ENCODE measurements at regions not wholly inside any gene's neighbourhood (a gene's known extent, or its start where the extent isn't known, plus 50 kb on each side); places are given as distances from the start of the nearest gene placed in this dataset.
A peak's percentile ranks its signal among the peaks of the same experiment; 100 is the strongest.

- Histone ChIP-seq H3K27ac (ENCODE audit: poor library complexity, severe bottlenecking) (peak overlapping the region; percentile 83), H3K36me3 (ENCODE audit: low read depth) (no peaks in the 10 kb centered on the region), H3K4me3 (ENCODE audit: severe bottlenecking) (no peak overlapping the region), H3K27me3 (ENCODE audit: insufficient read depth, poor library complexity, severe bottlenecking) (no peaks in the 10 kb centered on the region), H3K4me1 (ENCODE audit: insufficient read depth, poor library complexity, severe bottlenecking) (peaks cover 26% of the 10 kb centered on the region), H3K9me3 (ENCODE audit: severe bottlenecking) (no peaks in the 10 kb centered on the region)
- TF ChIP-seq CTCF (IDR thresholded peaks at IDR 0.05; ENCODE audit: poor library complexity, severe bottlenecking) = no peak
- ATAC-seq (ENCODE audit: low read depth) (peak; percentile 97), DNase-seq (ENCODE audit: low spot score) (peak; percentile 65)
Measured at GRCh38 chr2:176582990-176583481, 313.8 kb downstream of the MTX2 start.

- ATAC-seq (ENCODE audit: low read depth) = peak; percentile 71
- H3K27me3 ChIP-seq (ENCODE audit: insufficient read depth, poor library complexity, severe bottlenecking) = no peaks in the 10 kb centered on the region
- peaks cover 26% of the 10 kb centered on the region for H3K4me1 ChIP-seq (ENCODE audit: insufficient read depth, poor library complexity, severe bottlenecking)
- no peaks in the 10 kb centered on the region for H3K9me3 ChIP-seq (ENCODE audit: severe bottlenecking)
- H3K4me3 ChIP-seq (ENCODE audit: severe bottlenecking) = no peak overlapping the region
- H3K36me3 ChIP-seq (ENCODE audit: low read depth) = no peaks in the 10 kb centered on the region
- DNase-seq (ENCODE audit: low spot score) = no peak
- peak overlapping the region; percentile 83 for H3K27ac ChIP-seq (ENCODE audit: poor library complexity, severe bottlenecking)
- TF ChIP-seq CTCF (IDR thresholded peaks at IDR 0.05; ENCODE audit: poor library complexity, severe bottlenecking) = no peak
Measured at GRCh38 chr2:176583607-176584006, 314.4 kb downstream of the MTX2 start.

- ATAC-seq (ENCODE audit: low read depth) (peak; percentile 29; the same call in 2 of the 3 replicates), DNase-seq (ENCODE audit: low spot score) (no peak)
- TF ChIP-seq CTCF (IDR thresholded peaks at IDR 0.05; ENCODE audit: poor library complexity, severe bottlenecking) = no peak
- peak overlapping the region; percentile 83 for H3K27ac ChIP-seq (ENCODE audit: poor library complexity, severe bottlenecking)
- no peaks in the 10 kb centered on the region for H3K27me3 ChIP-seq (ENCODE audit: insufficient read depth, poor library complexity, severe bottlenecking)
- no peak overlapping the region for H3K4me3 ChIP-seq (ENCODE audit: severe bottlenecking)
- no peaks in the 10 kb centered on the region for H3K9me3 ChIP-seq (ENCODE audit: severe bottlenecking)
- peaks cover 26% of the 10 kb centered on the region for H3K4me1 ChIP-seq (ENCODE audit: insufficient read depth, poor library complexity, severe bottlenecking)
- H3K36me3 ChIP-seq (ENCODE audit: low read depth) = no peaks in the 10 kb centered on the region
Measured at GRCh38 chr2:176584333-176584732, 315.1 kb downstream of the MTX2 start.

- H3K4me3 ChIP-seq (ENCODE audit: severe bottlenecking) = no peak overlapping the region
- no peak overlapping the region for H3K27ac ChIP-seq (ENCODE audit: poor library complexity, severe bottlenecking)
- DNase-seq (ENCODE audit: low spot score) (no peak), ATAC-seq (ENCODE audit: low read depth) (no peak)
- TF ChIP-seq CTCF (IDR thresholded peaks at IDR 0.05; ENCODE audit: poor library complexity, severe bottlenecking) = no peak
- H3K9me3 ChIP-seq (ENCODE audit: severe bottlenecking) = no peaks in the 10 kb centered on the region
- H3K27me3 ChIP-seq (ENCODE audit: insufficient read depth, poor library complexity, severe bottlenecking) = no peaks in the 10 kb centered on the region
- H3K4me1 ChIP-seq (ENCODE audit: insufficient read depth, poor library complexity, severe bottlenecking) = peaks cover 26% of the 10 kb centered on the region
- H3K36me3 ChIP-seq (ENCODE audit: low read depth) = no peaks in the 10 kb centered on the region
Measured at GRCh38 chr2:176585291-176585690, 316.0 kb downstream of the MTX2 start.

- Histone ChIP-seq H3K9me3 (ENCODE audit: severe bottlenecking) (no peaks in the 10 kb centered on the region), H3K27ac (ENCODE audit: poor library complexity, severe bottlenecking) (no peak overlapping the region), H3K4me1 (ENCODE audit: insufficient read depth, poor library complexity, severe bottlenecking) (peaks cover 26% of the 10 kb centered on the region), H3K27me3 (ENCODE audit: insufficient read depth, poor library complexity, severe bottlenecking) (no peaks in the 10 kb centered on the region), H3K4me3 (ENCODE audit: severe bottlenecking) (no peak overlapping the region), H3K36me3 (ENCODE audit: low read depth) (no peaks in the 10 kb centered on the region)
- no peak for DNase-seq (ENCODE audit: low spot score)
- ATAC-seq (ENCODE audit: low read depth) = no peak
- TF ChIP-seq CTCF (IDR thresholded peaks at IDR 0.05; ENCODE audit: poor library complexity, severe bottlenecking) = no peak
Measured at GRCh38 chr2:176585791-176586190, 316.5 kb downstream of the MTX2 start.

All from RWPE2 (cell line).